PC-3 (cell line): ENCODE measurements at regions not wholly inside any gene's neighbourhood (a gene's known extent, or its start where the extent isn't known, plus 50 kb on each side); places are given as distances from the start of the nearest gene placed in this dataset.

Experiments
- ATAC-seq: fragments of 200-7000 bp; cut with Tn5 transposase; 2 replicates; pipeline ENCODE4 v1.9.1; 2020; ENCODE audit warnings: mild to moderate bottlenecking, moderate library complexity
- BruUV-seq: library from RNA; stranded (reverse); fragments of 400-500 nt; replicated peaks from 2 replicates; lab custom pipeline; 2021; lab: Mats Ljungman, UMichigan
- CTCF ChIA-PET: fragments of 300-600 bp; sonication (Branson Sonifier 250); formaldehyde crosslinking; loops from one replicate; lab custom pipeline; 2022; ENCODE audit warnings: antibody characterized with exemption; lab: Charles Lee
- POLR2A ChIA-PET: fragments of 300-600 bp; sonication (Branson Sonifier 250); formaldehyde crosslinking; loops from one replicate; lab custom pipeline; 2022; ENCODE audit warnings: antibody characterized with exemption; ENCODE audit not compliant: unreplicated experiment; lab: Charles Lee
- DNase-seq: peaks from one replicate; pipeline ENCODE4 v3.0.0-alpha.2; 2015
- H2AFZ ChIP-seq: fragments of 300-600 bp; sonication (generic); 2 replicates; pipeline ENCODE4 v1.6.0; 2016; ENCODE audit warnings: antibody characterized with exemption, low read length
- H3F3A ChIP-seq: fragments of 300-600 bp; sonication (generic); one replicate; pipeline ENCODE4 v1.6.0; 2017; ENCODE audit warnings: antibody characterized with exemption, low read length, control low read depth, mild to moderate bottlenecking; ENCODE audit not compliant: unreplicated experiment
- H3K27ac ChIP-seq: fragments of 300-600 bp; sonication (generic); 2 replicates; pipeline ENCODE4 v1.5.1; 2016; ENCODE audit warnings: mild to moderate bottlenecking, low read length
- H3K27me3 ChIP-seq: fragments of 300-600 bp; sonication (generic); 2 replicates; pipeline ENCODE4 v1.6.1; 2016; ENCODE audit warnings: low read length, mixed read lengths
- H3K36me3 ChIP-seq: fragments of 300-600 bp; sonication (generic); 2 replicates; pipeline ENCODE4 v1.6.1; 2016; ENCODE audit warnings: low read depth, mixed run types, low read length, mixed read lengths
- H3K4me1 ChIP-seq: fragments of 300-600 bp; sonication (generic); 2 replicates; pipeline ENCODE4 v1.5.1; 2016; ENCODE audit warnings: low read length; ENCODE audit not compliant: insufficient read depth
- H3K4me2 ChIP-seq: fragments of 300-600 bp; sonication (generic); 2 replicates; pipeline ENCODE4 v1.6.0; 2016; ENCODE audit warnings: low read length
- H3K4me3 ChIP-seq: fragments of 300-600 bp; sonication (generic); 2 replicates; pipeline ENCODE4 v1.5.1; 2016; ENCODE audit warnings: mild to moderate bottlenecking, low read length, mixed read lengths
- H3K79me2 ChIP-seq: fragments of 300-600 bp; sonication (generic); 2 replicates; pipeline ENCODE4 v1.6.1; 2017; ENCODE audit warnings: low read length, mixed read lengths
- H3K9ac ChIP-seq: fragments of 300-600 bp; sonication (generic); 2 replicates; pipeline ENCODE4 v1.6.0; 2016; ENCODE audit warnings: mild to moderate bottlenecking, low read length
- H3K9me2 ChIP-seq: fragments of 300-600 bp; sonication (generic); replicated peaks from 2 replicates; pipeline ENCODE4 v1.6.1; 2016; ENCODE audit warnings: mixed run types, low read length, mixed read lengths
- H3K9me3 ChIP-seq: fragments of 300-600 bp; sonication (generic); 2 replicates; pipeline ENCODE4 v1.6.1; 2016; ENCODE audit warnings: low read length, mixed read lengths
- H4K20me1 ChIP-seq: fragments of 300-600 bp; sonication (generic); 2 replicates; pipeline ENCODE4 v1.6.1; 2016; ENCODE audit warnings: low read length, mixed read lengths
- EZH2 ChIP-seq: fragments of 300-600 bp; sonication (generic); IDR thresholded peaks from one replicate; pipeline ENCODE4 v1.6.1; 2017; ENCODE audit warnings: antibody characterized with exemption, mild to moderate bottlenecking, low read length; ENCODE audit not compliant: unreplicated experiment
- EZH2phosphoT487 ChIP-seq: fragments of 300-600 bp; sonication (generic); IDR thresholded peaks from 2 replicates; pipeline ENCODE4 v1.6.1; 2018; ENCODE audit warnings: mild to moderate bottlenecking, antibody characterized with exemption, low read length, borderline replicate concordance
- intact Hi-C: fragments of 100-400 bp; cut with micrococcal nuclease; formaldehyde crosslinking; loops from 2 replicates; pipeline ENCODE4 v1.9.0; 2023
- TF ChIP-seq, protein P1 (sequence below): fragments of 300-600 bp; sonication (generic); conservative IDR thresholded peaks from 2 replicates; pipeline ENCODE4 v1.5.1; 2017; ENCODE audit warnings: antibody characterized with exemption, low read depth, mild to moderate bottlenecking, low read length

DNA sequence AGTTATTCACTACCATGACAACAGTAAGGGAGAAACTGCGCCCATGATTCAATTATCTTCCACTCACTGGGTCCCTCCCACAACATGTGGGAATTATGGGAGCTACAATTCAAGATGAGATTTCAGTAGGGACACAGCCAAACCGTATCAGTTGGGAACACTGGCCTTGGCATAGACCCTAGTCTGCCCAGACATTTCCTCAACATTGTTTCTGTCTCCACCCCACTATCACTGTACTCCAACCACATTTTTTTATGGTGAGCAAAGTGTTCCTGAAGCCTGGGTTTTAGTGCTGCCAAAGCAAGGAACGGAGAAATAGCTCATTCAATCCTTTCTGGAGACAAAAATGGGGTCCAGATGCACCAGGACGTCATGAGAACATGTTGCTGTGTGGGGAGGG, 122.6 kb upstream of the CCDC179 start:
- Histone ChIP-seq H3K9me2 (no peaks in the 10 kb centered on the region), H3K9me3 (no peaks in the 10 kb centered on the region), H3K4me3 (no peak overlapping the region), H4K20me1 (no peaks in the 10 kb centered on the region), H3K36me3 (no peaks in the 10 kb centered on the region), H2AFZ (no peak overlapping the region), H3K9ac (no peak overlapping the region), H3F3A (no peaks in the 10 kb centered on the region), H3K4me1 (no peaks in the 10 kb centered on the region), H3K79me2 (no peaks in the 10 kb centered on the region), H3K27ac (no peak overlapping the region), H3K4me2 (no peak overlapping the region), H3K27me3 (no peaks in the 10 kb centered on the region)
- ChIA-PET CTCF (no interaction called here), POLR2A (no interaction called here)
- no TSS peak for BruUV-seq
- intact Hi-C loops = no loop called here
- TF ChIP-seq EZH2phosphoT487 (no peak), EZH2 (no peak)
- TF ChIP-seq, protein P1, sequence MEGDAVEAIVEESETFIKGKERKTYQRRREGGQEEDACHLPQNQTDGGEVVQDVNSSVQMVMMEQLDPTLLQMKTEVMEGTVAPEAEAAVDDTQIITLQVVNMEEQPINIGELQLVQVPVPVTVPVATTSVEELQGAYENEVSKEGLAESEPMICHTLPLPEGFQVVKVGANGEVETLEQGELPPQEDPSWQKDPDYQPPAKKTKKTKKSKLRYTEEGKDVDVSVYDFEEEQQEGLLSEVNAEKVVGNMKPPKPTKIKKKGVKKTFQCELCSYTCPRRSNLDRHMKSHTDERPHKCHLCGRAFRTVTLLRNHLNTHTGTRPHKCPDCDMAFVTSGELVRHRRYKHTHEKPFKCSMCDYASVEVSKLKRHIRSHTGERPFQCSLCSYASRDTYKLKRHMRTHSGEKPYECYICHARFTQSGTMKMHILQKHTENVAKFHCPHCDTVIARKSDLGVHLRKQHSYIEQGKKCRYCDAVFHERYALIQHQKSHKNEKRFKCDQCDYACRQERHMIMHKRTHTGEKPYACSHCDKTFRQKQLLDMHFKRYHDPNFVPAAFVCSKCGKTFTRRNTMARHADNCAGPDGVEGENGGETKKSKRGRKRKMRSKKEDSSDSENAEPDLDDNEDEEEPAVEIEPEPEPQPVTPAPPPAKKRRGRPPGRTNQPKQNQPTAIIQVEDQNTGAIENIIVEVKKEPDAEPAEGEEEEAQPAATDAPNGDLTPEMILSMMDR = no peak
- ATAC-seq (no peak), DNase-seq (no peak)

DNA sequence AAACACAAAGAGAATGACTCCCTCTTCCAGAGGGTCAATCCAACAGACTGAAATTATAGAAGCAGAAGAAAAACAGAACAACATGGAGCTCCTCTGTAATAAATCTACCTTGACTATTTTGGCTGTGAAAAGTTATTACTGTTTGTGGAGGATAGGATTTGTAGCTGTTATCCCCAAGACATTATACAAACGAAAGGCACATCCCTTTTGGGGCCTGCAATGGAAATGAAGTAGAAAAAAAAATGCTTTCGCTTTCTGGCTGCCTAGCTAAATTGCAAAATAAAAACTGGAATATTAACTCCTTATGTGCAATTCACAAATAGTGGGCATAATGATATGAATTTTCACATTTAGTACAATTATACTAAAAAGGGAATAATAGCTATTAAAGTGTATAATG, 123.8 kb upstream of the CCDC179 start:
- Histone ChIP-seq H3K9me2 (no peaks in the 10 kb centered on the region), H4K20me1 (no peaks in the 10 kb centered on the region), H3K4me2 (no peak overlapping the region), H3K36me3 (no peaks in the 10 kb centered on the region), H3F3A (no peaks in the 10 kb centered on the region), H2AFZ (no peak overlapping the region), H3K4me1 (no peaks in the 10 kb centered on the region), H3K27ac (no peak overlapping the region), H3K9ac (no peak overlapping the region), H3K79me2 (no peaks in the 10 kb centered on the region), H3K9me3 (no peaks in the 10 kb centered on the region), H3K4me3 (no peak overlapping the region), H3K27me3 (no peaks in the 10 kb centered on the region)
- TF ChIP-seq EZH2phosphoT487 (no peak), EZH2 (no peak)
- TF ChIP-seq, protein P1 = no peak
- ChIA-PET CTCF (interaction anchor here (0.6 kb wide), 1 partner anchor 31 kb away, joined by 3 read pairs; no protein-coding TSS in a partner anchor), POLR2A (no interaction called here)
- ATAC-seq = no peak
- DNase-seq = no peak
- BruUV-seq = no TSS peak
- intact Hi-C loops = no loop called here

DNA sequence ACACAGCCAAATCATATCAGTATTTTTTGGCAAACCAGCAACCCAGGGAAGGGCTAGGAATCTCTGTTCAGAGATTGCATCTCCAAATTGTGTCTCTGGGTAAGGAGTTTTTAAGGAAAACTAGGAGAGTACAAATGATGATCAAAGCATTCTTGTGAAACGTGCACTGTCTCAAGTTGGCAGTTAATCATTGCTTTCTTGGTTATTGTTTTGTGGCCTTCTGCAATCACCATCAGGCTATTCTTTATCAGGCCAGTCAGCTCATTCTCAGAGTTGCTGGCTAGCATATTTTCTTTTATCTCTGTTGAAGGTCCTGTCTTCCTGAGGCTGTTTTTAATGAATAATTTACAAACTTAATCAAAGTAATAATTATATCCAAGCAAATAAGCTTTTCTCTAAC, 129.1 kb upstream of the CCDC179 start:
- Histone ChIP-seq H3K4me1 (no peaks in the 10 kb centered on the region), H3K36me3 (no peaks in the 10 kb centered on the region), H3K27ac (no peak overlapping the region), H3K27me3 (no peaks in the 10 kb centered on the region), H2AFZ (no peak overlapping the region), H3F3A (no peaks in the 10 kb centered on the region), H4K20me1 (no peaks in the 10 kb centered on the region), H3K79me2 (no peaks in the 10 kb centered on the region), H3K4me3 (no peak overlapping the region), H3K9me3 (no peaks in the 10 kb centered on the region), H3K9me2 (no peaks in the 10 kb centered on the region), H3K9ac (no peak overlapping the region), H3K4me2 (no peak overlapping the region)
- DNase-seq = no peak
- no peak for ATAC-seq
- intact Hi-C loops = no loop called here
- BruUV-seq = no TSS peak
- TF ChIP-seq EZH2 = no peak
- TF ChIP-seq, protein P1 = no peak
- TF ChIP-seq EZH2phosphoT487 = no peak
- ChIA-PET CTCF (no interaction called here), POLR2A (no interaction called here)
